Kidney epithelial cell (primary cell): ENCODE measurements at regions not wholly inside any gene's neighbourhood (a gene's known extent, or its start where the extent isn't known, plus 50 kb on each side); places are given as distances from the start of the nearest gene placed in this dataset.
"Not testable (repeated sequence)": the region's sequence is repeated elsewhere in the genome, so short reads cannot be mapped to it uniquely, and the experiment has no call there.

Source experiments
- DNase-seq: peaks from one replicate; pipeline ENCODE4 v3.0.0-alpha.2; 2010; ENCODE audit warnings: low read depth
- H3K27me3 ChIP-seq: 2 replicates; pipeline ENCODE4 v1.6.0; 2011; ENCODE audit warnings: low read length; ENCODE audit not compliant: control insufficient read depth, insufficient read depth
- H3K36me3 ChIP-seq: 2 replicates; pipeline ENCODE4 v1.5.1; 2011; ENCODE audit warnings: low read length; ENCODE audit not compliant: control insufficient read depth, insufficient read depth
- H3K4me3 ChIP-seq: 2 replicates; pipeline ENCODE4 v1.5.1; 2011; ENCODE audit warnings: low read depth, mild to moderate bottlenecking, control low read depth, low read length
- CTCF ChIP-seq: IDR thresholded peaks from 2 replicates; pipeline ENCODE4 v1.5.1; 2011; ENCODE audit warnings: mild to moderate bottlenecking, moderate library complexity, low read length, control low read depth, inconsistent platforms; ENCODE audit not compliant: insufficient read depth, poor library complexity, severe bottlenecking

- Histone ChIP-seq H3K4me3 (no peak overlapping the region), H3K36me3 (no peaks in the 10 kb centered on the region), H3K27me3 (no peaks in the 10 kb centered on the region)
- TF ChIP-seq CTCF: no peak
- DNase-seq: no peak
Measured at GRCh38 chr1:101373570-101373969, 136.8 kb downstream of the S1PR1 start.

- DNase-seq, H3K36me3 ChIP-seq, H3K27me3 ChIP-seq, H3K4me3 ChIP-seq: not testable (repeated sequence)
Measured at GRCh38 chr1:101375448-101375847, 138.6 kb downstream of the S1PR1 start.

- no peak for TF ChIP-seq CTCF
- no peaks in the 10 kb centered on the region for H3K36me3 ChIP-seq
- H3K4me3 ChIP-seq: no peak overlapping the region
- DNase-seq: no peak
- H3K27me3 ChIP-seq: no peaks in the 10 kb centered on the region
Measured at GRCh38 chr1:101376121-101377083, 139.6 kb downstream of the S1PR1 start.

GRCh38 chr1:101377084-101377835, 140.4 kb downstream of the S1PR1 start:
- Histone ChIP-seq H3K27me3 (no peaks in the 10 kb centered on the region), H3K4me3 (no peak overlapping the region), H3K36me3 (no peaks in the 10 kb centered on the region)
- TF ChIP-seq CTCF: no peak
- no peak for DNase-seq

GRCh38 chr1:101379037-101379436, 142.2 kb downstream of the S1PR1 start:
- H3K36me3 ChIP-seq: no peaks in the 10 kb centered on the region
- no peaks in the 10 kb centered on the region for H3K27me3 ChIP-seq
- no peak for DNase-seq
- H3K4me3 ChIP-seq: no peak overlapping the region
- TF ChIP-seq CTCF: no peak

- TF ChIP-seq CTCF: no peak
- no peak overlapping the region for H3K4me3 ChIP-seq
- H3K36me3 ChIP-seq: no peaks in the 10 kb centered on the region
- no peak for DNase-seq
- no peaks in the 10 kb centered on the region for H3K27me3 ChIP-seq
Measured at GRCh38 chr1:101379950-101380349, 143.1 kb downstream of the S1PR1 start.
